HG03060 (cell line): ENCODE measurements at regions not wholly inside any gene's neighbourhood (a gene's known extent, or its start where the extent isn't known, plus 50 kb on each side); places are given as distances from the start of the nearest gene placed in this dataset.
"Not testable (repeated sequence)": the region's sequence is repeated elsewhere in the genome, so short reads cannot be mapped to it uniquely, and the experiment has no call there.

Experiments used
- ATAC-seq: cut with Tn5 transposase; IDR thresholded peaks from one replicate; pipeline ENCODE4 v1.9.1; 2021; ENCODE audit warnings: low read depth, moderate number of reproducible peaks; ENCODE audit not compliant: unreplicated experiment

- no peak for ATAC-seq
These were observed 186.0 kb upstream of the SOX6 start for GRCh38 chr11:16542353-16542752.

GRCh38 chr11:16536513-16536912 is 180.2 kb upstream of the SOX6 start:
- no peak for ATAC-seq

GRCh38 chr11:16528639-16529038 is 172.3 kb upstream of the SOX6 start:
- ATAC-seq: no peak

- no peak for ATAC-seq
These were observed 171.3 kb upstream of the SOX6 start for GRCh38 chr11:16527525-16528246.

GRCh38 chr11:16526947-16527346 is 170.6 kb upstream of the SOX6 start:
- no peak for ATAC-seq

GRCh38 chr11:16520713-16521112 is 164.4 kb upstream of the SOX6 start:
- ATAC-seq: not testable (repeated sequence)

- peak; percentile 91 for ATAC-seq
These were observed 156.5 kb upstream of the SOX6 start for GRCh38 chr11:16512899-16513241.

- ATAC-seq: no peak
These were observed 156.0 kb upstream of the SOX6 start for GRCh38 chr11:16512198-16512898.

GRCh38 chr11:16511116-16512114 is 155.1 kb upstream of the SOX6 start:
- no peak for ATAC-seq

GRCh38 chr11:16505481-16505880 is 149.1 kb upstream of the SOX6 start:
- no peak for ATAC-seq

- ATAC-seq: not testable (repeated sequence)
These were observed 147.5 kb upstream of the SOX6 start for GRCh38 chr11:16503891-16504290.

- ATAC-seq: no peak
These were observed 138.8 kb upstream of the SOX6 start for GRCh38 chr11:16494918-16495691.

GRCh38 chr11:16484434-16484833 is 128.1 kb upstream of the SOX6 start:
- no peak for ATAC-seq

- ATAC-seq: no peak
These were observed 118.3 kb upstream of the SOX6 start for GRCh38 chr11:16474659-16475058.

- ATAC-seq: no peak
These were observed 113.6 kb upstream of the SOX6 start for GRCh38 chr11:16469968-16470367.

GRCh38 chr11:16468735-16469453 is 112.5 kb upstream of the SOX6 start:
- no peak for ATAC-seq

GRCh38 chr11:16460508-16460907 is 104.2 kb upstream of the SOX6 start:
- ATAC-seq: no peak

- no peak for ATAC-seq
These were observed 100.0 kb upstream of the SOX6 start for GRCh38 chr11:16456366-16456765.

GRCh38 chr11:16454289-16454863 is 98.0 kb upstream of the SOX6 start:
- ATAC-seq: no peak
